CD4-positive, alpha-beta T cell treated with Interleukin-10 for 1 hour (primary cell): ENCODE measurements at regions not wholly inside any gene's neighbourhood (a gene's known extent, or its start where the extent isn't known, plus 50 kb on each side); places are given as distances from the start of the nearest gene placed in this dataset.

Experiments used
- DNase-seq: peaks from one replicate; pipeline ENCODE4 v3.0.0-alpha.2; 2020

GRCh38 chr1:82220754-82221153, 420.0 kb downstream of the ADGRL2 start:
- no peak for DNase-seq

GRCh38 chr1:82219841-82220240, 419.1 kb downstream of the ADGRL2 start:
- no peak for DNase-seq

GRCh38 chr1:82218846-82219245, 418.1 kb downstream of the ADGRL2 start:
- DNase-seq = no peak

GRCh38 chr1:82215853-82216175, 415.1 kb downstream of the ADGRL2 start:
- no peak for DNase-seq

- no peak for DNase-seq
Observed at GRCh38 chr1:82215056-82215852, 414.5 kb downstream of the ADGRL2 start.

- no peak for DNase-seq
Observed at GRCh38 chr1:82214606-82215005, 413.9 kb downstream of the ADGRL2 start.

GRCh38 chr1:82197606-82198005, 396.9 kb downstream of the ADGRL2 start:
- DNase-seq = no peak

- DNase-seq = no peak
Observed at GRCh38 chr1:82195245-82195644, 394.5 kb downstream of the ADGRL2 start.

- DNase-seq = no peak
Observed at GRCh38 chr1:82185084-82185483, 384.4 kb downstream of the ADGRL2 start.

GRCh38 chr1:82181846-82182245, 381.1 kb downstream of the ADGRL2 start:
- DNase-seq = no peak

GRCh38 chr1:82179131-82179530, 378.4 kb downstream of the ADGRL2 start:
- DNase-seq = no peak

- DNase-seq = no peak
Observed at GRCh38 chr1:82177192-82177591, 376.5 kb downstream of the ADGRL2 start.

- no peak for DNase-seq
Observed at GRCh38 chr1:82171955-82172354, 371.2 kb downstream of the ADGRL2 start.

- no peak for DNase-seq
Observed at GRCh38 chr1:82168482-82168881, 367.7 kb downstream of the ADGRL2 start.

GRCh38 chr1:82165304-82165703, 364.6 kb downstream of the ADGRL2 start:
- no peak for DNase-seq

GRCh38 chr1:82162486-82163420, 362.0 kb downstream of the ADGRL2 start:
- no peak for DNase-seq

- DNase-seq = no peak
Observed at GRCh38 chr1:82161700-82162141, 361.0 kb downstream of the ADGRL2 start.

- DNase-seq = no peak
Observed at GRCh38 chr1:82160903-82161302, 360.2 kb downstream of the ADGRL2 start.

GRCh38 chr1:82160036-82160435, 359.3 kb downstream of the ADGRL2 start:
- no peak for DNase-seq

- no peak for DNase-seq
Observed at GRCh38 chr1:82158981-82159380, 358.2 kb downstream of the ADGRL2 start.

GRCh38 chr1:82154219-82154970, 353.7 kb downstream of the ADGRL2 start:
- no peak for DNase-seq

GRCh38 chr1:82153752-82154151, 353.0 kb downstream of the ADGRL2 start:
- DNase-seq = no peak

GRCh38 chr1:82153272-82153629, 352.5 kb downstream of the ADGRL2 start:
- no peak for DNase-seq
